ENCODE measurements at regions not wholly inside any gene's neighbourhood (a gene's known extent, or its start where the extent isn't known, plus 50 kb on each side); places are given as distances from the start of the nearest gene placed in this dataset.

DNA sequence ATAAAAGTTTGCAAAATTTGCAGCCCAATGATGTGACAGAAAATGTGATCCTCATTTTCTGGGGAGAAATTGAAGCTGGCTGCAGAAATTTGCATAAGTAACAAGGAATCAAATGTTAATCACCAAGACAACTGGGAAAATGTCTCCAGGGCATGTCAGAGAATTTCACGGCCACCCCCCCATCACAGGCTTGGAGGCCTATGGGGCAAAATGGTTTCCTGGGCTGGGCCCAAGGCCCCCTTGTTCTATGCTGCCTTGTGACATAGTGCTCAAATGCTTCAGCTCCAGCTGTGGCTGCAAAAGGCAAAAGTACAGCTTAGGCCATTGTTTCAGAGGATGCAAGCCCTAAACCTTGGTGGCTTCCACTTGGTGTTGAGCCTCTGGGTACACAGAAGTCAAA lies 1202.6 kb downstream of the EPHA7 start:
- no peak for TF ChIP-seq POLR2A (IDR thresholded peaks at IDR 0.05)
- TF ChIP-seq, protein P1, sequence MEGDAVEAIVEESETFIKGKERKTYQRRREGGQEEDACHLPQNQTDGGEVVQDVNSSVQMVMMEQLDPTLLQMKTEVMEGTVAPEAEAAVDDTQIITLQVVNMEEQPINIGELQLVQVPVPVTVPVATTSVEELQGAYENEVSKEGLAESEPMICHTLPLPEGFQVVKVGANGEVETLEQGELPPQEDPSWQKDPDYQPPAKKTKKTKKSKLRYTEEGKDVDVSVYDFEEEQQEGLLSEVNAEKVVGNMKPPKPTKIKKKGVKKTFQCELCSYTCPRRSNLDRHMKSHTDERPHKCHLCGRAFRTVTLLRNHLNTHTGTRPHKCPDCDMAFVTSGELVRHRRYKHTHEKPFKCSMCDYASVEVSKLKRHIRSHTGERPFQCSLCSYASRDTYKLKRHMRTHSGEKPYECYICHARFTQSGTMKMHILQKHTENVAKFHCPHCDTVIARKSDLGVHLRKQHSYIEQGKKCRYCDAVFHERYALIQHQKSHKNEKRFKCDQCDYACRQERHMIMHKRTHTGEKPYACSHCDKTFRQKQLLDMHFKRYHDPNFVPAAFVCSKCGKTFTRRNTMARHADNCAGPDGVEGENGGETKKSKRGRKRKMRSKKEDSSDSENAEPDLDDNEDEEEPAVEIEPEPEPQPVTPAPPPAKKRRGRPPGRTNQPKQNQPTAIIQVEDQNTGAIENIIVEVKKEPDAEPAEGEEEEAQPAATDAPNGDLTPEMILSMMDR (IDR thresholded peaks at IDR 0.05), result no peak
